IgD-negative memory B cell (primary cell): ENCODE measurements at regions not wholly inside any gene's neighbourhood (a gene's known extent, or its start where the extent isn't known, plus 50 kb on each side); places are given as distances from the start of the nearest gene placed in this dataset.
A peak's percentile ranks its signal among the peaks of the same experiment; 100 is the strongest.

Source experiments
- H3K27ac Mint-ChIP-seq, 3 donors: one replicate each; pipeline ENCODE4 v1.8.0; 2020 to 2022; ENCODE audit warnings: mild to moderate bottlenecking in 3 of 3, mixed read lengths in 3 of 3, moderate library complexity in 1 of 3
- H3K27me3 Mint-ChIP-seq: one replicate; pipeline ENCODE4 v1.8.0; 2021; ENCODE audit warnings: mixed read lengths
- H3K36me3 Mint-ChIP-seq: one replicate; pipeline ENCODE4 v1.8.0; 2020; ENCODE audit warnings: mild to moderate bottlenecking, mixed read lengths
- H3K4me1 Mint-ChIP-seq, 3 donors: one replicate each; pipeline ENCODE4 v1.8.0; 2020 to 2022; ENCODE audit warnings: mixed read lengths in 3 of 3, mild to moderate bottlenecking in 1 of 3
- H3K4me3 Mint-ChIP-seq, 4 donors: one replicate each; pipeline ENCODE4 v1.8.0; 2020 to 2022; ENCODE audit warnings: mild to moderate bottlenecking in 4 of 4, mixed read lengths in 4 of 4, moderate library complexity in 3 of 4
- H3K9me3 Mint-ChIP-seq, 3 donors: one replicate each; pipeline ENCODE4 v1.8.0; 2020 to 2021; ENCODE audit warnings: mixed read lengths in 3 of 3, mild to moderate bottlenecking in 1 of 3

DNA sequence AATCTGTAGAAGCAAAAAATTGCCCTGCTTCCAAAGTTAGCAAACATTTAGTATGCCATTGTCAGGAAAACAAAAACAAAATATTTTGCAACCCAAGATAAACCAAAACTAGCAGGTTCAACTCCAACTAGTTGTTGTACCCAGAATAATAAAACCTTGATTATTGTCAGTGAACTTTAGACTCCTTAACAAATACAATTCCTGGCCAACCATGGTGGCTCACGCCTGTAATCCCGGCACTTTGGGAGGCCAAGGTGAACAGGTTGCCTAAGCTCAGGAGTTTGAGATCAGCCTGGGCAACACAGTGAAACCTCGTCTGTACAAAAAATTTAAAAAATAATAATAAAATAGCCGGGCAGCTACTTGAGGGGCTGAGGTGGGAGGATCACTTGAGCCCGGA lies 53.6 kb upstream of the EPCAM start:
- Mint-ChIP-seq H3K4me3 (no peak overlapping the region), H3K36me3 (no peaks in the 10 kb centered on the region), H3K9me3 (no peaks in the 10 kb centered on the region), H3K27me3 (no peaks in the 10 kb centered on the region), H3K4me1 (peaks cover 23 to 31% (median 25%) of the 10 kb centered on the region in 3 donors), H3K27ac (no peak overlapping the region)

DNA sequence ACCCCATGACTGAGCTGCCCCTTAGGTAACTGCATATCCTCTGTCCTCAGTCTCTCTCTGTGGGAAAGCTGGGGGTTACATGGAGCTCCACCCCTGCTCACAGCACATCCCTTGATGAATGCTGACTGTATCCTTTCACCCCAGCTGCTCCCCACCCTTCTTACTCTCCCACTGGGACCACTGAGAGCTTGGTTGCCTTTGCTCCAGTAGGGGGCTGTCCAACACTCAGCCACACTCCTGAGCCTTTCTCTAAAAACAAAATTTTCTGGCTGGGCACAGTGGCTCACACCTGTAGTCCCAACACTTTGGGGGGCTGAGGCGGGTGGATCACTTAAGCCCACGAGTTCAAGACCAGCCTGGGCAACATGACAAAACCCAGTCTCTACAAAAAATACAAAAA lies 55.4 kb upstream of the EPCAM start:
- Mint-ChIP-seq H3K9me3 (no peaks in the 10 kb centered on the region), H3K4me1 (peaks cover 37 to 44% (median 41%) of the 10 kb centered on the region in 3 donors), H3K27ac (no peak overlapping the region), H3K27me3 (no peaks in the 10 kb centered on the region), H3K4me3 (no peak overlapping the region), H3K36me3 (no peaks in the 10 kb centered on the region)

DNA sequence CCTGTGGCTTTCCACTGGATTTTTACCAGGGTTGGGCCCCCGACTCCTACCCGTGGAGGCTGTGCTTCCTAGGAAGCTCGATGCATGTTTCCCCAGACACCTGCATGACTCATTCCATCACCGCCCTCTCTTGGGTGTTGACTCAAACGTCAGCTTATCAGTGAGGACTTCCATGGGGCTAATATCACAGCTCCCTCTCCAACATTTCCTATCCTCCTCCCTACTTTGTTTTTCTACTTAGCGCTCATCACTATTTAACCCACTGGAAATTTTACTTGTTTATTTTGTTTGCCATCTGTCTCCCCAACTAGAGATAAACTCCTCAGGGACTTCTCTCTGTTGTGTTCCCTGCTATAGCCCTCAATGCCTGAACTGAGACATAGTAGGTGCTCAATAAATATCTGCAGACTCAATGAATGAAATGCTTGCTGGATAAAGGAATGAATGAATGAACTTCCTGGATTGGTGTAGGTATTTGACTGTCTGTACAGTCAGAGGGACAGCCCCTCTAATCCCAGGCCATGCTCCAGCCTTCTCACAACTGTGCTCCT lies 55.9 kb upstream of the EPCAM start:
- Mint-ChIP-seq H3K9me3 (no peaks in the 10 kb centered on the region), H3K27ac (peak overlapping the region in 1 of 3 donors; percentile 63), H3K36me3 (no peaks in the 10 kb centered on the region), H3K4me3 (peak overlapping the region in 1 of 4 donors; percentile 52), H3K4me1 (peaks cover 37 to 44% (median 41%) of the 10 kb centered on the region in 3 donors), H3K27me3 (no peaks in the 10 kb centered on the region)

DNA sequence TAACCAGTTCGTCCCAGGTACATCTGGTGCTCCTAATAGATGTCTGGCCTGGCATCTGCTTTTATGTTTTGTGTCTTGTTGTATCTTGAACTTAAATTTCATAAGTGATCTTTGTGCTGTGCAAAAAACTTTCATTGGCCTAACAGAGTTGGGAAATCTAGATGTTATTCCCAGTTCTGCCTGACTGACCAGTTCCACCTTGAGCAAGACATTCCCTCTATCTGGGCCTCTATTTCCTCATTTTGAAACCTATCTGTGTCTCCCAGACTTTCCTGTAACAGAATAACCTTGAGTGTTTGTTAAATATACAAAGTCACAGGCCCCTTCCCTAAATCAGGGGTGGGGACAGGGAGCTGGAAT lies 56.6 kb upstream of the EPCAM start:
- Mint-ChIP-seq H3K27ac (peak overlapping the region in 1 of 3 donors; percentile 63), H3K27me3 (no peaks in the 10 kb centered on the region), H3K4me3 (no peak overlapping the region), H3K4me1 (peaks cover 37 to 47% (median 41%) of the 10 kb centered on the region in 3 donors), H3K36me3 (no peaks in the 10 kb centered on the region), H3K9me3 (no peaks in the 10 kb centered on the region)

DNA sequence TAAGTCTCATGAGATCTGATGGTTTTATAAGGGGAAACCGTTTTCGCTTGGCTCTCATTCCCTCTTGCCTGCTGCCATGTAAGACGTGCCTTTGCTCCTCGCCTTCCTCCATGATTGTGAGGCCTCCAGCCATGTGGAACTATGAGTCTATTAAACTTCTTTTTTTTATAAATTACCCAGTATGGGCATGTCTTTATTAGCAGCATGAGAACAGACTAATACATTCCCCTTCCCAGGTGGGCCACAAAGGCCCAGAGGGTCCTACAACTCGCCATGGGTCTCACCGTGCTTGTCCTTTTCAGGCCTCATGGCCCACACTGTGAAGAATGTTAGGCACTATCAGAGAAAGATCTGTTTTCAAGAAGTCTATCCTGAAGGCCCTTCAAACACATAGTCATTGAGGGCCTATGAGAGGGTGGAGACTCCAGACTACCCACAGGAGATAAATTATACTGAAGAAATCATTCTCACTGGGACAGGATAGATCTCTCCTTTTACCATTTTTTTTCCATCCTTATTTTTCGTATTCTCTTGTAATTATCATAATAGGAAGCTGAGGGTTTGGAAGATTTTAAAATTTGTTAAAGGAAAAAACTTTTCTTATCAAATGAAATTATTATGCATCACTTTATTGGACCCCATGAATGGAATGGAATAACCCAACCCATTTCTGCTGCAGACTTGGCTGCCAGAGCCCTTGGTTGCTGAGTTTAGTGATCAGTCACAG lies 57.2 kb upstream of the EPCAM start:
- H3K4me1 Mint-ChIP-seq = peaks cover 37 to 48% (median 41%) of the 10 kb centered on the region in 3 donors
- no peaks in the 10 kb centered on the region for H3K27me3 Mint-ChIP-seq
- H3K4me3 Mint-ChIP-seq = peak overlapping the region in 1 of 4 donors; percentile 22
- no peaks in the 10 kb centered on the region for H3K9me3 Mint-ChIP-seq
- H3K27ac Mint-ChIP-seq = peak overlapping the region in 2 of 3 donors; percentile 63 to 78
- no peaks in the 10 kb centered on the region for H3K36me3 Mint-ChIP-seq

DNA sequence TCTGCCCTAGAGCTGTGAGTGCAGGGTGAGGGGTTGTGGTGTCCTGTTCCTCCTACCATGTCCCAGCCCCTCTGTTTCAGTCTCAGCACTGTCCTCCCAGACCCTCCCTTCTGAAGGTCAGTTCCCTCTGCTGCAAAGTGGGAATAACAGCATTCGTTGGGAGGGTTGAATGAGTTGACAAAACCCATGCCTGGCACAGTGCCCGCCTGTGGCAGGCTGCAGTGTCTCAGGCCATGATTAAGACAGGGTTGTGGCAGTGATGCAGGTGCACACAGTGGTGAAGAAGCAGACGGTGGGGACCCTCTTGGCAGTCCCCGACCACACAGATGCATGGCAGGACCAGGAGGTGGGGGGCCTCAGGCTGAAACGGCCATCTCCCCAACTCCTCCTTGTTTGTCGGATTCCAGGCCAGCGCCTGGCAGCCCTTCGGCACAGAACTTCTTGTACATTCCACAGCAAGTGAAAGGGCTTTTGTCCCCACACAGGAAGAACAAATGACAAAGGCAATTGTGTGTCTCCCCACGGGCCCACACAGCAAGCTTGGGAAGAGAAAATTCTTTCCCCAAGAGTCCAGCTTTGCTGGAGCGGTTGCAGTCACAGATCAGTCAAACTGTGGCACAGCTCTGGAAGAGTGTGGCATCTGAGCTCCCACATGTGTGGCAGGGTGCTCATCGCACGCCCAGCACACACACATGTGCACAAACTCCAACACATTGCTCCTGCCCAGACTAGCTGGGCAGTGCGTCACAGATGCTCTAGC lies 58.1 kb upstream of the EPCAM start:
- H3K4me1 Mint-ChIP-seq = peaks cover 37 to 52% (median 41%) of the 10 kb centered on the region in 3 donors
- H3K9me3 Mint-ChIP-seq = no peaks in the 10 kb centered on the region
- H3K27me3 Mint-ChIP-seq = no peaks in the 10 kb centered on the region
- peaks cover 3% of the 10 kb centered on the region for H3K36me3 Mint-ChIP-seq
- peak overlapping the region; percentile 62 to 90 (median 71) for H3K4me3 Mint-ChIP-seq
- peak overlapping the region; percentile 84 to 97 (median 92) for H3K27ac Mint-ChIP-seq

DNA sequence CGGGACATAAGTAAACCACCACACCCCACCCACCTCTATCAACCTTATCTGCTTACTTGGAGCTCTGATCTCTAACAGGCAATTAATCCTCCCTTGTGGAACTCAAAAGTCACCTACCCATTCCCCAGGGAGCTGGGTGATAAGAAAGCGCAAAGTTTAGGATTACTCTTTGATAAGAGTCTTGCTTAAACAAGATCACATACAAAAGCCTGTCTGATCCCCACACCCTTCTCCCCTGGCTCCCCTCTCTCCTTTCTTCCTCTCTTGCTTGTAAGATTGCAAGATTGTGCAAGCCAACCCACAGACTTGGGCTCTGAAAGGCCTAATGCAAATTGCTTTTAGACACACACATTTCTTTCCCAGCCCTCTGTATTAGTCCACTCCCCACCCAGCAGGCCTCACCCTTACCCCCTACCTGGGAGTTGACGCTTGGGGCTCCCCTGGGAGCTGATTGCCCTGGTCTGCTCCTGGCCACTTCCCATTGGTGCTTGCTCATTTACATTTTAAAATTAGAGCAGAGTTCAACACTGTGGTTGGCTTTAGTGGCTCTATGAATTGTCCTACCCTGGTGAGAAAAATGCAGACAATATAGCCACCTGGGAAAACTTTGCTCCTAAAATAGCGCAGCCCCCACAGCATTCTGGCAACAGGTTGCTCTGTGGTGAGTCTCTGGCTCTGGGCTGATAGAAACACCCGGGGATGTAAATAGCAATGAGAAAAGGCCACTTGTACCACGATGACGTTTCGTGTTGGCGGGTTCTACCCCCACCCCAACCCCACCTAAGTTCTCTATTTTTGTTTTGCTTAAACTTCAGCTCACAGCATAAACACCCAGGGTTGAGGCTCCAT lies 58.9 kb upstream of the EPCAM start:
- Mint-ChIP-seq H3K27me3 (peaks cover 1% of the 10 kb centered on the region), H3K27ac (peak overlapping the region; percentile 84 to 97 (median 92)), H3K36me3 (peaks cover 3% of the 10 kb centered on the region), H3K4me3 (peak overlapping the region; percentile 62 to 90 (median 71)), H3K9me3 (no peaks in the 10 kb centered on the region), H3K4me1 (peaks cover 37 to 52% (median 41%) of the 10 kb centered on the region in 3 donors)

DNA sequence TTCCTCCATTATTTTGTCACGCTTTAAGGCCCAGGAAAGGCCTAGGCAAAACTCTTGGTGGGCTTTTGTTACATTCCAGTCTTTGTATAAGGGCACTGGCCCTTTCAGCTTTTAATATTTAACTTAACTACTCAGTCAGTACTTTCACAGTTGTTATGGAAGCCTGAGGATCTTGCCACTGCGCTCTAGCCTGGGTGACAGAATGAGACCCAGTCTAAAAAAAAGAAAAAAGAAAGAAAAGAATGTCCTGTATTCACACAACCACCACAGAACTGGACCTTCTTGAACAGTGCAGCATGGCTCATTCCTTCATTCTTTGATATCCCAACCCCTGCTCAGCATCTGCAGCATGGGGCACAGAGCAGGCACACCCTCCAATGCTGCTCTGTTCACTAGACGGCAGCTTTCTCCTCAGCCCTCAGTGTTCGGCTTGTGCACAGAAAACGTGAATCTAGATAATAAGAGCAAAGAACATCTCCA lies 59.6 kb upstream of the EPCAM start:
- Mint-ChIP-seq H3K9me3 (no peaks in the 10 kb centered on the region), H3K36me3 (peaks cover 3% of the 10 kb centered on the region), H3K4me1 (peaks cover 37 to 52% (median 47%) of the 10 kb centered on the region in 3 donors), H3K27me3 (peaks cover 1% of the 10 kb centered on the region), H3K4me3 (peak overlapping the region; percentile 62 to 90 (median 71)), H3K27ac (peak overlapping the region; percentile 60 to 92 (median 84))

DNA sequence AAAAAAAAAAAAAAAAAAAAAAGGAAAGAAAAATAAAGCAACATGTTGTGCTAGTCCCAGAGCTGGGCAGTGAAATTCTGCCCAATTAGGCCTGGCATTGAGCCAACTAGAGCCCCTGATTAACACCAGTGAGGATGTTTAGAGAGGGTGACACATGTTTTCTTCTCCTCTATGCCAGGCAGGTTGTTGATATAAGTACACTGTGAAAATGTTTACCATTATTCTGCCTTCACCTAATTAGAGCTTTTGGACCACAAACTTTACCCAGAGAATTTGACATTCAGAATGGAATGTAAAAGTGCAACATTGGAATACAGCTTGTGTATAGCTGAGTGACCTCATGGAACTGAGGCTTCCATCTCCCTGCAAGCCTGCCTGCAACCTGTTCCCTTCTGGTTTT lies 62.0 kb upstream of the EPCAM start:
- Mint-ChIP-seq H3K27ac (no peak overlapping the region), H3K36me3 (peaks cover 3% of the 10 kb centered on the region), H3K27me3 (peaks cover 1% of the 10 kb centered on the region), H3K9me3 (no peaks in the 10 kb centered on the region), H3K4me3 (no peak overlapping the region), H3K4me1 (peaks cover 32 to 50% (median 40%) of the 10 kb centered on the region in 3 donors)

DNA sequence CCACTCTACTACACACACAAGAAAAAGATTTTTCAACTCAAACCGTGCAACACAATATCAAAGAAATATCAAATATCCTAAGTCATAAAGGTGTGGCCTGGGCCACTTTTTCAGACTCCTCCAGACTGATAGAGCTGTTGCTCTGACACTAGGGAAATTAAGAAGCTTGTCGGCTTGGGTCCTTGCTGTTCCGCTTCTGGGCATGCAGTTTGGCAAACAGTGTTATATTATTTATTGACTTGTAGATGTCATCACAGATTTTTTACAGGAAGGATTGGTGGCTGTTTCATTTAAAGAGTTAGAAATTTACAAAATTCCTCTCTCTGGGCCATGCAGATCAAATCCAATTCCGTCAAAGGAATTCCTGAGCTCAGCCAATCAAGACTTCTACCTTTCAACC lies 64.5 kb upstream of the EPCAM start:
- Mint-ChIP-seq H3K9me3 (no peaks in the 10 kb centered on the region), H3K36me3 (peaks cover 3% of the 10 kb centered on the region), H3K27me3 (peaks cover 1% of the 10 kb centered on the region), H3K4me3 (no peak overlapping the region), H3K27ac (no peak overlapping the region), H3K4me1 (peaks cover 31 to 48% (median 38%) of the 10 kb centered on the region in 3 donors)

DNA sequence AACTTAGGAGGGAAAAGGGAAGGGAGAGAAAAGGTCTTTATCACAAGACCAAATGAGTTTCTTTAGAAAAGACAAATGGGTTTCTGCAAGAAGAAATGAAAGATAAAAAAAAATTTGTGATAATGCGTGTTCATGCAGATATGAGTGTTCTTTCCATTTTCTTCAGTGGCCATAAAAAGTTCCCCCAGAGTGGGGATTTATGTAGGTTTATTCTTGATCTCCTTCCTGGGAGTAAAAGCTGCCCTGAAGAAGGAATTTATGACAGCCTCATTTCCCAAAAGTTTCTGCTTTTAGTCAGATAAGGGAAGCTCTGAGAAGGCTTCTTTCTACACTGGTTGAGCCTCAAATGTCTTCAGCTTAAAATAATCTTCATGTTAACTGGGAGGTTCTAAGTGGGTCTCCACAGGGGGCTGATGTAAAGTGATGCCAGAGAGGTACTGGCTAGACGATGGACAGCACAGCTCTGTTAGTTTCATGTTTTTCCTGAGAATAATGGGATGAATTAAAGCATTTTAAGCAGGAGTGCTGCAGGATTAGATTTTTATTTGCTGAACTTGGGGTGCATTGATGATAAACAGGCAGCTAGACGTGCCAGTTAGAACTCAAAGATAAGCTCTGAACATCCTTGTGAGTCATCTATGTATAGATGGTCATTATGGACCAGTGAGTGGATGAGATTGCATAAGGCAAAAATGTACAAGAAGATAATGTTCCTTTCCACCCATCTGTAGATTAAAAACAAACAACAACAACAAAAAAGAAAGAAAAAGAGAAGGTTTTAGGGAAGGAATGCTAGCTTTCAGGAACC lies 65.6 kb upstream of the EPCAM start:
- Mint-ChIP-seq H3K36me3 (peaks cover 3% of the 10 kb centered on the region), H3K27ac (no peak overlapping the region), H3K4me3 (no peak overlapping the region), H3K4me1 (peaks cover 25 to 44% (median 36%) of the 10 kb centered on the region in 3 donors), H3K27me3 (peaks cover 1% of the 10 kb centered on the region), H3K9me3 (no peaks in the 10 kb centered on the region)

DNA sequence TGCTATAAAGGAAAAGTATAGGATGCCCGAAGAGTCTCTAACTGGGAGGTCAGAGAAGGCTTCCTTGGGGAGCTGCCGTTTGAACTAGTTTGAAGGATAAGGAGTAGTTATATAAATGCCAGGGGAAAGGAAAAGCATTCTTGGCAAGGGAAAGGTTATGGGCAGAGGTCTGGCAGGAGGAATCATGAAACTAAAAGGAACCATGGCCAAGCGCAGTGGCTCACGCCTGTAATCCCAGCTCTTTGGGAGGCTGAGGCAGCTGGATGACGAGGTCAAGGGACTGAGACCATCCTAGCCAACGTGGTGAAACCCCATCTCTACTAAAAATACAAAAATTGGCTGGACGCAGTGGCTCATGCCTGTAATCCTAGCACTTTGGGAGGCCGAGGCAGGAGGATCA lies 66.8 kb upstream of the EPCAM start:
- Mint-ChIP-seq H3K27me3 (peaks cover 1% of the 10 kb centered on the region), H3K4me1 (peaks cover 25 to 41% (median 36%) of the 10 kb centered on the region in 3 donors), H3K4me3 (peak overlapping the region in 1 of 4 donors; percentile 61), H3K9me3 (no peaks in the 10 kb centered on the region), H3K36me3 (peaks cover 3% of the 10 kb centered on the region), H3K27ac (no peak overlapping the region)

DNA sequence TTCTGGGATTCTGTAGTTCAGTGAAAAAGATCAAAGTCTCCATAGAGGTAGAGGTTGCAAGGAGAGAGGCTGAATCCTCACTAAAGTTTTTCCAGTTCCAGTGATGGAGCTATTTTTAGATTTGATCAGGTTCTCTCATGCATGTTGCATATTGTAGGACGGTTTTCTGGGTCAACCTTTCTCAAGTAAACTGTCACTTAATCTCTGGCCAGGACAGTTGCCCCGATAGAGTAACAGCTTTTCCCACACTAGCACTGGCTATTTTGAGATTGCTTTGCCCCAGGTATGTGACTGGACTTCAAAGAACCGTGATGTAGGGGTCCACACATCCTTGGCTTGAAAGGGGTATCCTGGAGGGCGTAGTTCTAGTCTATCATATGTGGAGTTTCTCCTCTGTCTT lies 67.4 kb upstream of the EPCAM start:
- no peak overlapping the region for H3K27ac Mint-ChIP-seq
- peaks cover 3% of the 10 kb centered on the region for H3K36me3 Mint-ChIP-seq
- peaks cover 1% of the 10 kb centered on the region for H3K27me3 Mint-ChIP-seq
- no peaks in the 10 kb centered on the region for H3K9me3 Mint-ChIP-seq
- H3K4me1 Mint-ChIP-seq = peaks cover 25 to 41% (median 34%) of the 10 kb centered on the region in 3 donors
- peak overlapping the region in 1 of 4 donors; percentile 61 for H3K4me3 Mint-ChIP-seq

DNA sequence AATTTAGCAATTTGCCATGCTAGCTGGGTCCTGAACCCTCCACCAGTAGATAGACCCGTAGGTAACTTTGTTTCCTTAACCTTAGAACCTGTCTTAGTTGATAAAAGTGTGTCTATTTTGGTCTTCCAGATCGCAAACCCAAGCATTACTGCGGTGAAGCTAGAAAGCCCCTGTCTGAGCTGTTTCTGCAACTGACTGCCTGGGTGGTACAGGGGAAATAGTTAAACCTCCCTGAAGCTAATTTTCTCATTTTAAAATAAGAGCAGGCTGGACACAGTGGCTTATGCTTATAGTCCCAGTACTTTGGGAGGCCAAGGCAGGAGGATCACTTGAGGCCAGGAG lies 67.9 kb upstream of the EPCAM start:
- H3K27me3 Mint-ChIP-seq = peaks cover 1% of the 10 kb centered on the region
- no peaks in the 10 kb centered on the region for H3K36me3 Mint-ChIP-seq
- H3K27ac Mint-ChIP-seq = peak overlapping the region; percentile 25 to 88 (median 69)
- H3K9me3 Mint-ChIP-seq = no peaks in the 10 kb centered on the region
- H3K4me1 Mint-ChIP-seq = peaks cover 25 to 38% (median 34%) of the 10 kb centered on the region in 3 donors
- peak overlapping the region; percentile 4 to 87 (median 69) for H3K4me3 Mint-ChIP-seq
